GM21367 (cell line): ENCODE measurements at regions not wholly inside any gene's neighbourhood (a gene's known extent, or its start where the extent isn't known, plus 50 kb on each side); places are given as distances from the start of the nearest gene placed in this dataset.

Experiments used
- ATAC-seq: cut with Tn5 transposase; IDR thresholded peaks from one replicate; pipeline ENCODE4 v1.9.1; 2021; ENCODE audit not compliant: unreplicated experiment

DNA sequence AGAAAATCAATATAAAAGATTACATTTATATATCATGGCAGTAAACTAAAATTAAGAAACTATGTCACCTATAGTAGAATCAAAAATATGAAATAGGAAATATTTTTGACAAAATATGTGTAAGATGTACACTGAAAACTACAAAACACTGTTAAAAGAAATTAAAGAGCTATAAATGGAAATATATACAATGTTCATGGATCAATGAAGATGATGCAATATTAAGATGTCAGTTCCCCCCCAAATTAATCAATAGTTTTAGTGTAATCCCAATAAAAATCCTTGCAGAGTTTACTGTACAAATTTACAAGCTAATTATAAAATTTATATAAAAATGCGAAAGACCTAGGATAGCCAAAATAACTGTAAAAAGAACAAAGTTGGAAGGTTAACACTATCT, 173.0 kb upstream of the ADRA1B start:
- ATAC-seq = no peak

- ATAC-seq = no peak
Observed at GRCh38 chr5:159746707-159747106, 169.6 kb upstream of the ADRA1B start.

DNA sequence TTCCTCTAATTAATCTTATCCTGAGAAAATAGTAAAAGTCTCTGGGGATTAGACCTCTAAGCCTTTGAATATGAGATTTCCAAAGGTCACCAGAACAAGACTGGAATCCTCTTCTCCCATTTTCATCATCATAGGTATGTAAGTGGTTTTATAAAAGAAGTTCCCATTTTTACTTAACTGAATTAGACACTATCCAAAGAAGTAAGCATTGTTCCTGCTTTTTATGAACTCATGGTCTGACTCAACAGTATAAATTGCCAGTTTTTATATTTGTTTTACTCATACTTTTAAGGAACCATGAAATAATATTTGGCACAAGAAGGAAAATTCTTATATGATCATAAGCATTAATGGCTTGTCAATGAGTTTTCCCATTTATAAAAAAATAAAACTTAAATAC, 167.1 kb upstream of the ADRA1B start:
- no peak for ATAC-seq

GRCh38 chr5:159750226-159750625, 166.1 kb upstream of the ADRA1B start:
- ATAC-seq = no peak

DNA sequence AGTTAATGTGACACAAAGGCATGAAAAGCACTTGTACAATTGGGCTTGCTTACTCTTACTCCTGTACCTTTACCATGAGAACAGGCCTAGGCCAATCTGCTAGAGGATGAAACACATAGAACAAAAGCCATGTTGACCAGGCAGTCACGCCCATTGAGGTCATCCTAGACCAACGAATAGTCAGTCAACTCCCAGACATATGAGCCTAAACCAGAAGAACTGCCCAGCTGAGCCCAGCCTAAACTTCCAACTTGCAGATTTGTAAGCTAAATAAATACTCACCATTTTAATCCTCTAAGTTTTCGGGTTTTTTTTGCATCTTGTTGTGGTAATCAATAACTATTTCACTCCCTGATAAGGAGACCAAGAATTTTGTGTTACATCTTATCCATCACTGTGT, 164.8 kb upstream of the ADRA1B start:
- no peak for ATAC-seq

- no peak for ATAC-seq
Observed at GRCh38 chr5:159752622-159753275, 163.5 kb upstream of the ADRA1B start.

DNA sequence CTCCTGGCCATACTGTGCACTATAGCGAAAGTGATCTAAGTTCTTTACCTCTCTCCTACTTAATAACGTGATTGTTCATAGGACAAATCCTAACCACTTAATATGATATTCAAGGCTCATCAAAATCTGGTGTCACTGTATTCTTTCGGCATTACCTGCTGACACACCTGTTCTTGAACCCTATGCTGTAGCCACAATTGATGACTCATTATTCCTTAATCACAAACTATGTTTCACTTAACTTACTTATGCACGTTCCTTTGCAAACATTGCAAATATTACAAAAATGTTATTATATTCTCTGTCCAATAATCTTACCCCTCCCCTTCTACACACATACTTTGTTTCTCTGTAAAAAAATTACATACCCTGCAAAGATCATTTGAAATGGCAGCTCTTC, 158.1 kb upstream of the ADRA1B start:
- no peak for ATAC-seq

- no peak for ATAC-seq
Observed at GRCh38 chr5:159759791-159760290, 156.4 kb upstream of the ADRA1B start.

GRCh38 chr5:159762921-159763320, 153.4 kb upstream of the ADRA1B start:
- no peak for ATAC-seq

DNA sequence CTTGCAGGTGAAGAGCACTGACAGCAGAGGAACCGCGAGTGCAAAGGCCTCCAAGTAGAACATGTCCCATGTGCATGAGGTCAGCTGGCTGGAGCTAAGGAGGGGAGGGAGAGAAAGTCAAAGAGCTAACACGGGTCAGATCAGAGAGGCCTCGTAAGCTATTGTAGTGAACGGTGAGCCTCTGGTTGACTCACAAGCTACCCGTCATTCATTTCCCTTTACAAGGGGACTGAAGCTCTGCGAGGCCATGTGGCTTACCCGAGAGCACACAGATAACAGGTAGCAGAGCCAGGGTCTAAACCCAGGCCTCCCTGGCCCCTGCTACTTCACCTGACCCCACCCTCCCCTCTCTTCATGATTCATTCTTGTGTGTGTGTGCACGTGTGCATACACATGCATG, 152.7 kb upstream of the ADRA1B start:
- ATAC-seq = no peak

DNA sequence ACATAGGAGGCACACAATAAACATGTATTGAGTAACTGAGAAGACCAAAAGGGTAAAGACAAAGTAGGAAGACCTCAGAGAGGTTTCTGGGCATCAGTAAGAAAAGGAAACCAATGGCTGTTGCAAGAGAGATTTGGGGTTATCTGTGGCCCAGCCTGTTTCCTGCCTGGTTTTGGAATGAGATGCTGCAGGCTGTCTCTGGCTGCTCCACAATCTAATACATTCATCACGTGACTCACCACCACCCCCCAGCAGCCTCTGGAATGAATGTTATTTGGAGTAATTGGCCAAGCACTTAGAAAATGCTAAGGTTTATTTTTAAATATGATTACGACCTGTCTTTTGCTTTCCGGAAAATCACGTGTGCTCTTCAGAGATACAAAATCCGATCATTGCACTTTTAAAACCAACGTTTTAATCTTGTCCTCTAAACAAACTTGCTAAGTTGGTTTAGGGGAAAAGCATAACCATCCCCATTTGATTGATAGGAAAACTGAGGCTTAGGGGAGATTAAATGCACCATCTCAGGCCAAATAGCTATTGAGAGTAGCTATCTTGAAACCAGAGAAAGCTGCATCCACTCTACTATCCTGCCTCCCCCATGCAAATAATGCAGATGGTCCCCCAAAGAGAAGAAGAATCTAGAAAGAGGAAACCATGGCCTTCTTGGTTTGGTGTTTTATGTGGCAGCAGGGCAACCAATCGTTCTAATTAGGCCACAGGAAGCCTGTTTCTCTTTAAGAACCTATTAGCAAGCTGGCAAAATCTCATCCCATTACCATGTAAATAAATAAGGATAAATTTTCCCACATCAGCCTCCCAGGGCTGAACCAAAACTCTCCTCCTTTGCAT, 151.8 kb upstream of the ADRA1B start:
- ATAC-seq = no peak

DNA sequence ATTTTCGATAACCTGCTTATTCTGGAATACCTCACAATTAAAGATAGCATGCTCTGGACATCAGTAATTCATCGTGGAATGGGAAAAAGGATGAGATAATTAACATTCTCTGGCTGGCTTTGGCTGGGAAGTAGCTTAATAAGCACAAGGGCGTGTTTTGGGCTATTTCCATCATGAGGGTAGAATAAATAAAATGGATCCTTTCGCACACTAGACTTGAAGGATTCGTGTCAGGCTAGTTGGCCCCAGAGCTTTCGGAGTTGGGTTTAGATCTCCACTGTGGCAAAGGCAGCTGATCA, 151.2 kb upstream of the ADRA1B start:
- no peak for ATAC-seq

- no peak for ATAC-seq
Observed at GRCh38 chr5:159765760-159766517, 150.3 kb upstream of the ADRA1B start.

DNA sequence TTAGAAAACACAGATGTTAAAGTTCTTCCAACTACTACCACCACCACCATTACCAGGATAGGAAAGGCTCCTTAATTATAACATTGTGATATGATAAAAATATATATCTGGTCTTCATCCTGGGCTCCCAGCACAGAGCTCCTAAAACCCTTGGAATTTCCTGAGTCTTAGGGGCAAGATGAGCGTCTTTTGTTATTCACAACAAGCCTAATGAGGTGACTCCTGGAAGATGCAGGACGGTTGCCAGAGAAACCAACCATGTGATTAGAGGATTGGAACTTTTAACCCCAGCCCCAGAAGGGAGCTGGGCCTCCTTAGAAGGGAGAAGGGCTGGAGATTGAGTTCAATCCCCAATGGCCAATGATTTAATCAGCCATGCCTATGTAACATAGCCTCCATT, 148.0 kb upstream of the ADRA1B start:
- no peak for ATAC-seq

DNA sequence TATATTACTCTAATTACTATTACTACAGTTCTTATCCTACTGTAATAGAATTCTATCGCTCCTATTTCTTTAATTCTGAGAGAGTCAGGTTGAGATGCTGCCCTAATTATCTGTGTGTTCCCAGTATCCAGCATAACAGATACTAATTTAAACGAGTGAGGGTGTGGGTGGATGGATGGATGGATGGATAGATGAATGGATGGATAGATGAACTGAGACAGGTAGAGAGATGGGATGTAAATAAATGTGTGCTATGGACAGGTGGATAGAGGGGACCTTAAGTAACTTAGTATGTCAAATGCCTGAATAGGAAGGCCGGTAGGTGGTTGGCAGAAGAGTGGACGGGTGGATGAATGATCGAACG, 143.6 kb upstream of the ADRA1B start:
- no peak for ATAC-seq

DNA sequence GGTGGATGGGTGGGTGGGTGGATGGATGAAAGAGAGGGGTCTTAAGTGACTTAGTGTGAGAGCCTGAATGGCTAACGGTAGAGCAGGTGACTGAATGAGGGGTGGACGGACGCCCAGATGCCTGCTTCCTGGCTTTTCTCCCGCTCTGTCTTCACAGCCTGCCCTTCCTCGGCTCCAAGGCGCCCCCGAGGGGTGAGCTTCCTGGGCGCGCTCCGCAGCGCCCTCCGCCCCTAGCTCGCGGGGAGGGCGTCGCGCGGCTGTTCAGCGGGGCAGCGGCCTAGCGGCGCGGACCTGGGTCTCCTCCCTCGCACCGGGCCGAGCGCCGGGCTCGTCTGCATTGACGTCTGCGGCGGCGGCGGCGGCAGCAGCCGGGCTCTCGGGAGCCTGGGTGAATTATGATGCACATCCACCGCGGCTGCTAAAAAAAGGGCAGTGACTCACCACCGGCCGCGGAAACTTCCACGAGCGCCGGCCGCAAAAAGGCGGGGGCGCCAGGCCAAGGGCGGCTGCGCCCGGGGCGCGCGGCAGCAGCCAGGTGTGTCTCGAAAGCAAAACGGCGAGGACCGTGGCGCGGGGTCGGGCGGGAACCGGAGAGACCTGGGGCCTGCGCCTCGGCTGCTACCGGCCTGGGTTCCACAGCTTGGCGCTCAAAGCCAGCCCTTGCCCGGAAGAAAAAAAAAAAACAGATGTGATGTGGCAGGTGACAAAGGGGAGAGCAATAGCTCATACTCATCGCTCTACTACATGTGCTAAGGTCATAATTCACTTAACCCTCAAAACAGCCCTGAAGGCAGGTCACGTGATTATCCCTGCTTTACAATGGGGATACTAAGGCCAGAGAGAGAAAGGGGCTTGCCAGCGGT, 143.0 kb upstream of the ADRA1B start:
- ATAC-seq = peak; percentile 96

DNA sequence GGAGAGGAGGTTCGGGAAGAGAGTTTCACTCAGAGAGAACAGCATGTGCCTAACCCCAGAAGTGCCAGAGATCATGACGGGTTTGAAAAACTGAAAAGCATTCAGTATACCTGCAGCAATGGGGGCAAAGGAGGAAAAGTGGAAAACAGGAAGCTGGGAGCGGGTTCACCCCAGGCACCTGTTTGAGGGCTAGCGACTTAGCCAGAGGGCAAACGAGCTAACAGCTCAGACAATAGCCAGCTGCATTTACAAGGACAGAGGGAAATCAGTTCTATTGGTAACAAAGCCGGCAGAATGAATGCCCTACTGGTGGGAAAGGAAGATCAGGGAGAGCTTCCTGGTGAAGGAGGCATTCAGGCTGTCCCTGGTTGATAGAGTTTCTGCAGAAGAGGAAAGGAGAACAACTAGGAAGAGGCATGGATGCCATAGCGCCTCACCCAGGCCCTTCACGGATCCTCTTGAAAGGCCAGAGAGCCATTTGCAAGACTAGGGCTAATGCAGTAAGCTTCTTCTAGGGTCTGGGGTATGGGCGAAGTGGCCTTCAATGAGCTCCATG, 141.7 kb upstream of the ADRA1B start:
- ATAC-seq = no peak

DNA sequence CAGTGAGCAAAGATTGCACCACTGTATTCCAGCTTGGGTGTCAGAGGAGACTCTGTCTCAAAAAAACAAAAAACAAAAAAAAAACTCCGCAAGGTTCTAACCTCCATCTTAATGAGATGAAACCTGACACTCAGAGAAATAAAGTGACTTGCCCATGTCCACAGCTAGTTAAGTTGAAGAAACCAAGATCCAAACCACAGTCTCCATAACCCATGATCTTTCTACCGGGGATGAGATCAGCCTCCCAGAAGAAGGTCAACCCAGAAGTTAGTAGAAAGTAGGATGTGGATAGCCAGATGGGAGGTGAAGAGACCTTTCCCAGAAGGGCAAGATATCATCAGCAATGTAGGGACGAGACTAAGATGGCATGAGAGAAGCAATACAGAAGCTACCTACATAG, 140.4 kb upstream of the ADRA1B start:
- no peak for ATAC-seq

- ATAC-seq = no peak
Observed at GRCh38 chr5:159777049-159777660, 139.1 kb upstream of the ADRA1B start.

- no peak for ATAC-seq
Observed at GRCh38 chr5:159779481-159779880, 136.8 kb upstream of the ADRA1B start.
